Bronchial epithelial cell (primary cell): ENCODE measurements at regions not wholly inside any gene's neighbourhood (a gene's known extent, or its start where the extent isn't known, plus 50 kb on each side); places are given as distances from the start of the nearest gene placed in this dataset.
A peak's percentile ranks its signal among the peaks of the same experiment; 100 is the strongest.

ENCODE experiments used
- DNase-seq: peaks from one replicate; pipeline ENCODE4 v3.0.0-alpha.2; 2010; ENCODE audit warnings: low read depth
- FAIRE-seq: peaks from 2 replicates; lab custom pipeline; 2011; peaks lifted over from hg19 to GRCh38; lab: Jason Lieb, UNC
- H3K27me3 ChIP-seq: 2 replicates; pipeline ENCODE4 v1.5.1; 2011; ENCODE audit warnings: low read length; ENCODE audit not compliant: control insufficient read depth, insufficient read depth
- H3K36me3 ChIP-seq: 2 replicates; pipeline ENCODE4 v1.5.1; 2011; ENCODE audit warnings: low read length; ENCODE audit not compliant: control insufficient read depth, insufficient read depth
- H3K4me3 ChIP-seq: 2 replicates; pipeline ENCODE4 v1.5.1; 2011; ENCODE audit warnings: mild to moderate bottlenecking, low read depth, low read length, control low read depth
- CTCF ChIP-seq: IDR thresholded peaks from 2 replicates; pipeline ENCODE4 v1.5.1; 2011; ENCODE audit warnings: mild to moderate bottlenecking, moderate library complexity, low read length, control low read depth, inconsistent platforms; ENCODE audit not compliant: insufficient read depth, severe bottlenecking

- H3K4me3 ChIP-seq, result no peak overlapping the region
- no peaks in the 10 kb centered on the region for H3K36me3 ChIP-seq
- DNase-seq, result no peak
- H3K27me3 ChIP-seq, result no peaks in the 10 kb centered on the region
- TF ChIP-seq CTCF, result no peak
- FAIRE-seq, result no peak
Observed at GRCh38 chr12:23217667-23218066, 592.7 kb downstream of the ETNK1 start.

GRCh38 chr12:23221066-23221465 is 596.1 kb downstream of the ETNK1 start:
- FAIRE-seq (no peak), DNase-seq (peak; percentile 30)
- no peaks in the 10 kb centered on the region for H3K36me3 ChIP-seq
- TF ChIP-seq CTCF, result peak; percentile 60
- H3K4me3 ChIP-seq, result no peak overlapping the region
- no peaks in the 10 kb centered on the region for H3K27me3 ChIP-seq

GRCh38 chr12:23221926-23222325 is 597.0 kb downstream of the ETNK1 start:
- FAIRE-seq (no peak), DNase-seq (no peak)
- no peak for TF ChIP-seq CTCF
- Histone ChIP-seq H3K36me3 (no peaks in the 10 kb centered on the region), H3K4me3 (no peak overlapping the region), H3K27me3 (no peaks in the 10 kb centered on the region)

- FAIRE-seq (no peak), DNase-seq (no peak)
- Histone ChIP-seq H3K27me3 (no peaks in the 10 kb centered on the region), H3K4me3 (no peak overlapping the region), H3K36me3 (no peaks in the 10 kb centered on the region)
- no peak for TF ChIP-seq CTCF
Observed at GRCh38 chr12:23222801-23223200, 597.8 kb downstream of the ETNK1 start.

GRCh38 chr12:23228101-23228500 is 603.1 kb downstream of the ETNK1 start:
- Histone ChIP-seq H3K36me3 (no peaks in the 10 kb centered on the region), H3K4me3 (no peak overlapping the region), H3K27me3 (no peaks in the 10 kb centered on the region)
- FAIRE-seq (no peak), DNase-seq (no peak)
- TF ChIP-seq CTCF, result no peak

- FAIRE-seq, result no peak
- no peak for TF ChIP-seq CTCF
Observed at GRCh38 chr12:23230899-23231298, 605.9 kb downstream of the ETNK1 start.

More at GRCh38 chr12:23230899-23231298, 605.9 kb downstream of the ETNK1 start:
- no peak overlapping the region for H3K4me3 ChIP-seq
- no peaks in the 10 kb centered on the region for H3K36me3 ChIP-seq
- DNase-seq, result no peak
- H3K27me3 ChIP-seq, result no peaks in the 10 kb centered on the region
